Endothelial cell (in vitro differentiated cells): ENCODE measurements at regions not wholly inside any gene's neighbourhood (a gene's known extent, or its start where the extent isn't known, plus 50 kb on each side); places are given as distances from the start of the nearest gene placed in this dataset.

Experiments
- DNase-seq: peaks from one replicate; pipeline ENCODE4 v3.0.0; 2021; ENCODE audit warnings: low spot score
- H3K27ac Mint-ChIP-seq: one replicate; pipeline ENCODE4 v1.8.0; 2021; ENCODE audit warnings: mixed read lengths, inconsistent platforms; ENCODE audit not compliant: unreplicated experiment
- H3K27me3 Mint-ChIP-seq: one replicate; pipeline ENCODE4 v1.8.0; 2021; ENCODE audit warnings: mild to moderate bottlenecking, moderate library complexity, mixed read lengths, inconsistent platforms; ENCODE audit not compliant: unreplicated experiment
- H3K36me3 Mint-ChIP-seq: one replicate; pipeline ENCODE4 v1.8.0; 2021; ENCODE audit warnings: mild to moderate bottlenecking, low read depth, mixed read lengths, inconsistent platforms; ENCODE audit not compliant: unreplicated experiment
- H3K4me1 Mint-ChIP-seq: one replicate; pipeline ENCODE4 v1.8.0; 2021; ENCODE audit warnings: mild to moderate bottlenecking, mixed read lengths, inconsistent platforms; ENCODE audit not compliant: unreplicated experiment
- H3K4me3 Mint-ChIP-seq: one replicate; pipeline ENCODE4 v1.8.0; 2021; ENCODE audit warnings: mild to moderate bottlenecking, mixed read lengths, inconsistent platforms; ENCODE audit not compliant: unreplicated experiment
- H3K9me3 Mint-ChIP-seq: one replicate; pipeline ENCODE4 v1.8.0; 2021; ENCODE audit warnings: mixed read lengths, inconsistent platforms; ENCODE audit not compliant: unreplicated experiment
- CTCF ChIP-seq: fragments of 200-600 bp; sonication (generic); IDR thresholded peaks from one replicate; pipeline ENCODE4 v1.5.0; 2021; ENCODE audit warnings: antibody characterized with exemption; ENCODE audit not compliant: unreplicated experiment

- Mint-ChIP-seq H3K27ac (no peak overlapping the region), H3K4me1 (peaks cover 6% of the 10 kb centered on the region), H3K36me3 (no peaks in the 10 kb centered on the region), H3K27me3 (no peaks in the 10 kb centered on the region), H3K4me3 (no peak overlapping the region), H3K9me3 (no peaks in the 10 kb centered on the region)
- TF ChIP-seq CTCF: no peak
- no peak for DNase-seq
Measured at GRCh38 chr3:18720543-18720942, 295.4 kb upstream of the SATB1 start.

- Mint-ChIP-seq H3K27me3 (no peaks in the 10 kb centered on the region), H3K27ac (no peak overlapping the region), H3K9me3 (no peaks in the 10 kb centered on the region), H3K4me1 (peaks cover 6% of the 10 kb centered on the region), H3K36me3 (no peaks in the 10 kb centered on the region), H3K4me3 (no peak overlapping the region)
- no peak for DNase-seq
- no peak for TF ChIP-seq CTCF
Measured at GRCh38 chr3:18717598-18717997, 292.5 kb upstream of the SATB1 start.

- no peak for TF ChIP-seq CTCF
Measured at GRCh38 chr3:18716821-18717220, 291.7 kb upstream of the SATB1 start.

GRCh38 chr3:18716101-18716500 lies 291.0 kb upstream of the SATB1 start:
- no peak overlapping the region for H3K27ac Mint-ChIP-seq
- no peak overlapping the region for H3K4me3 Mint-ChIP-seq
- no peaks in the 10 kb centered on the region for H3K9me3 Mint-ChIP-seq
- no peaks in the 10 kb centered on the region for H3K27me3 Mint-ChIP-seq
- DNase-seq: no peak
- peaks cover 6% of the 10 kb centered on the region for H3K4me1 Mint-ChIP-seq
- TF ChIP-seq CTCF: no peak
- H3K36me3 Mint-ChIP-seq: no peaks in the 10 kb centered on the region

More at GRCh38 chr3:18716821-18717220, 291.7 kb upstream of the SATB1 start:
- Mint-ChIP-seq H3K4me3 (no peak overlapping the region), H3K9me3 (no peaks in the 10 kb centered on the region), H3K27ac (no peak overlapping the region), H3K27me3 (no peaks in the 10 kb centered on the region), H3K36me3 (no peaks in the 10 kb centered on the region), H3K4me1 (peaks cover 6% of the 10 kb centered on the region)
- DNase-seq: no peak

- no peaks in the 10 kb centered on the region for H3K36me3 Mint-ChIP-seq
- no peak for DNase-seq
- no peak overlapping the region for H3K4me3 Mint-ChIP-seq
- H3K27ac Mint-ChIP-seq: no peak overlapping the region
- peaks cover 6% of the 10 kb centered on the region for H3K4me1 Mint-ChIP-seq
- no peaks in the 10 kb centered on the region for H3K27me3 Mint-ChIP-seq
- TF ChIP-seq CTCF: no peak
- no peaks in the 10 kb centered on the region for H3K9me3 Mint-ChIP-seq
Measured at GRCh38 chr3:18715208-18715607, 290.1 kb upstream of the SATB1 start.
